ENCODE measurements at regions not wholly inside any gene's neighbourhood (a gene's known extent, or its start where the extent isn't known, plus 50 kb on each side); places are given as distances from the start of the nearest gene placed in this dataset.

DNA sequence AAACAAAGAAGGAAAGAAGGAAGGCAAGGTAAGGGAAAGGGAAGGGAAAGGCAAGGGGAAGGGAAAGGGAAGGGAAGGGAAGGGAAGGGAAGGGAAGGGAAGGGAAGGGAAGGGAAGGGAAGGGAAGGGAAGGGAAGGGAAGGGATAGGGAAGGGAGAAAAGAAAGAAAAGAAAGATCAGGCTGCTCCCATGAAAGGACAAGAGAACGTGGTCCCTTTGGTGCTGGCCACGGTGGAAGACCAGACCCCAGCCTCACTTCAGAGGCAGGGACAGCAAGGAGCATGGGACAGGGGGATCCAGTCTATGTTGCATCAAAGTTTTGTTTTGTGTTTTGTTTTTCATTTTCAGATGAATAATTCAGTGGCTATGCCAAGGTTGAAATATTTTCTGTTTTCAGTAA, 111.4 kb upstream of the IGF1R start:
- H3K36me3 ChIP-seq (ENCODE audit: control insufficient read depth in 5 of 5, insufficient read depth in 5 of 5, low read length in 5 of 5) = no peaks in the 10 kb centered on the region
- H3K9me3 ChIP-seq (ENCODE audit: control insufficient read depth in 5 of 5, low read length in 5 of 5) = no peaks in the 10 kb centered on the region
- no peaks in the 10 kb centered on the region for H3K4me1 ChIP-seq (ENCODE audit: control insufficient read depth in 5 of 5, insufficient read depth in 5 of 5, low read length in 5 of 5)
- H3K27ac ChIP-seq (ENCODE audit: low read depth, low read length) = no peak overlapping the region
- H3K4me3 ChIP-seq (ENCODE audit: low read depth in 1 of 5, low read length in 5 of 5) = no peak overlapping the region
- H3K27me3 ChIP-seq (ENCODE audit: control insufficient read depth in 5 of 5, insufficient read depth in 4 of 5, low read length in 5 of 5) = peaks cover 0 to 12% (median 5%) of the 10 kb centered on the region in 5 donors
- H3K9ac ChIP-seq (ENCODE audit: low read length in 5 of 5) = no peak overlapping the region

GRCh38 chr15:98537516-98538060, 110.8 kb upstream of the IGF1R start:
- no peak overlapping the region for H3K4me3 ChIP-seq (ENCODE audit: low read depth in 1 of 5, low read length in 5 of 5)
- H3K9ac ChIP-seq (ENCODE audit: low read length in 5 of 5) = no peak overlapping the region
- H3K36me3 ChIP-seq (ENCODE audit: control insufficient read depth in 5 of 5, insufficient read depth in 5 of 5, low read length in 5 of 5) = no peaks in the 10 kb centered on the region
- H3K27ac ChIP-seq (ENCODE audit: low read depth, low read length) = no peak overlapping the region
- H3K9me3 ChIP-seq (ENCODE audit: control insufficient read depth in 5 of 5, low read length in 5 of 5) = no peaks in the 10 kb centered on the region
- H3K4me1 ChIP-seq (ENCODE audit: control insufficient read depth in 5 of 5, insufficient read depth in 5 of 5, low read length in 5 of 5) = no peaks in the 10 kb centered on the region
- peaks cover 0 to 12% (median 5%) of the 10 kb centered on the region in 5 donors for H3K27me3 ChIP-seq (ENCODE audit: control insufficient read depth in 5 of 5, insufficient read depth in 4 of 5, low read length in 5 of 5)

- no peaks in the 10 kb centered on the region for H3K4me1 ChIP-seq (ENCODE audit: control insufficient read depth in 5 of 5, insufficient read depth in 5 of 5, low read length in 5 of 5)
- H3K9me3 ChIP-seq (ENCODE audit: control insufficient read depth in 5 of 5, low read length in 5 of 5) = no peaks in the 10 kb centered on the region
- H3K9ac ChIP-seq (ENCODE audit: low read length in 5 of 5) = no peak overlapping the region
- H3K4me3 ChIP-seq (ENCODE audit: low read depth in 1 of 5, low read length in 5 of 5) = no peak overlapping the region
- no peaks in the 10 kb centered on the region for H3K36me3 ChIP-seq (ENCODE audit: control insufficient read depth in 5 of 5, insufficient read depth in 5 of 5, low read length in 5 of 5)
- peaks cover 0 to 12% (median 5%) of the 10 kb centered on the region in 5 donors for H3K27me3 ChIP-seq (ENCODE audit: control insufficient read depth in 5 of 5, insufficient read depth in 4 of 5, low read length in 5 of 5)
- H3K27ac ChIP-seq (ENCODE audit: low read depth, low read length) = no peak overlapping the region
Observed at GRCh38 chr15:98541519-98541918, 106.8 kb upstream of the IGF1R start.

- Histone ChIP-seq H3K9ac (ENCODE audit: low read length in 5 of 5) (no peak overlapping the region), H3K4me1 (ENCODE audit: control insufficient read depth in 5 of 5, insufficient read depth in 5 of 5, low read length in 5 of 5) (peaks cover 0 to 9% (median 6%) of the 10 kb centered on the region in 5 donors), H3K36me3 (ENCODE audit: control insufficient read depth in 5 of 5, insufficient read depth in 5 of 5, low read length in 5 of 5) (no peaks in the 10 kb centered on the region), H3K4me3 (ENCODE audit: low read depth in 1 of 5, low read length in 5 of 5) (no peak overlapping the region), H3K9me3 (ENCODE audit: control insufficient read depth in 5 of 5, low read length in 5 of 5) (no peaks in the 10 kb centered on the region), H3K27ac (ENCODE audit: low read depth, low read length) (no peak overlapping the region), H3K27me3 (ENCODE audit: control insufficient read depth in 5 of 5, insufficient read depth in 4 of 5, low read length in 5 of 5) (peaks cover 0 to 7% (median 0%) of the 10 kb centered on the region in 5 donors)
Observed at GRCh38 chr15:98543237-98543636, 105.1 kb upstream of the IGF1R start.

- H3K4me1 ChIP-seq (ENCODE audit: control insufficient read depth in 5 of 5, insufficient read depth in 5 of 5, low read length in 5 of 5) = peaks cover 2 to 19% (median 16%) of the 10 kb centered on the region in 5 donors
- H3K27me3 ChIP-seq (ENCODE audit: control insufficient read depth in 5 of 5, insufficient read depth in 4 of 5, low read length in 5 of 5) = peaks cover 0 to 6% (median 2%) of the 10 kb centered on the region in 5 donors
- no peak overlapping the region for H3K4me3 ChIP-seq (ENCODE audit: low read depth in 1 of 5, low read length in 5 of 5)
- no peak overlapping the region for H3K27ac ChIP-seq (ENCODE audit: low read depth, low read length)
- H3K9me3 ChIP-seq (ENCODE audit: control insufficient read depth in 5 of 5, low read length in 5 of 5) = no peaks in the 10 kb centered on the region
- H3K9ac ChIP-seq (ENCODE audit: low read length in 5 of 5) = no peak overlapping the region
- no peaks in the 10 kb centered on the region for H3K36me3 ChIP-seq (ENCODE audit: control insufficient read depth in 5 of 5, insufficient read depth in 5 of 5, low read length in 5 of 5)
Observed at GRCh38 chr15:98546329-98546728, 102.0 kb upstream of the IGF1R start.

DNA sequence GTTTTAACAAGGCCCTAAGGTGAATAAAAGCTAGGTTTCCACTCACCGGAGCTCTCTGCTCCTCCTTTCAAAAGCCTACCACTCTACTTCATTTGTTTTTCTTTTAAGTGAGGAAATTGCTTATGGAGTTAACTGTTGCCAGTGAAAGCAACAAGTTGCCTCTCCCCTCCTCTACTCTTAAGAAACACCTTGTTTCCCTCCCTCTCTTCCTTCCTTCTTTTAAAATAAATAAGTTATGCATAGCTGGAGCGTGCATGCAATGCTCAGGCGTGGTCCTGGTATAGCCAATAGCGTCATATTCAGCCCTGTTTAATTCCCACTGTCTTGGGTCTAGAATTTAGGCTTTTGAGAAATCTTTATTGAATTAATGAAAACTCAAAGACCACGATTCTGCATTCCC, 101.1 kb upstream of the IGF1R start:
- no peak overlapping the region for H3K4me3 ChIP-seq (ENCODE audit: low read depth in 1 of 5, low read length in 5 of 5)
- no peak overlapping the region for H3K27ac ChIP-seq (ENCODE audit: low read depth, low read length)
- H3K36me3 ChIP-seq (ENCODE audit: control insufficient read depth in 5 of 5, insufficient read depth in 5 of 5, low read length in 5 of 5) = no peaks in the 10 kb centered on the region
- peaks cover 0 to 6% (median 2%) of the 10 kb centered on the region in 5 donors for H3K27me3 ChIP-seq (ENCODE audit: control insufficient read depth in 5 of 5, insufficient read depth in 4 of 5, low read length in 5 of 5)
- H3K4me1 ChIP-seq (ENCODE audit: control insufficient read depth in 5 of 5, insufficient read depth in 5 of 5, low read length in 5 of 5) = peaks cover 2 to 19% (median 16%) of the 10 kb centered on the region in 5 donors
- H3K9me3 ChIP-seq (ENCODE audit: control insufficient read depth in 5 of 5, low read length in 5 of 5) = no peaks in the 10 kb centered on the region
- no peak overlapping the region for H3K9ac ChIP-seq (ENCODE audit: low read length in 5 of 5)

GRCh38 chr15:98547741-98548138, 100.6 kb upstream of the IGF1R start:
- no peak overlapping the region for H3K9ac ChIP-seq (ENCODE audit: low read length in 5 of 5)
- no peaks in the 10 kb centered on the region for H3K36me3 ChIP-seq (ENCODE audit: control insufficient read depth in 5 of 5, insufficient read depth in 5 of 5, low read length in 5 of 5)
- H3K4me3 ChIP-seq (ENCODE audit: low read depth in 1 of 5, low read length in 5 of 5) = peak overlapping the region; percentile 59 to 71 (median 62)
- peak overlapping the region; percentile 23 for H3K27ac ChIP-seq (ENCODE audit: low read depth, low read length)
- H3K9me3 ChIP-seq (ENCODE audit: control insufficient read depth in 5 of 5, low read length in 5 of 5) = no peaks in the 10 kb centered on the region
- peaks cover 0 to 6% (median 2%) of the 10 kb centered on the region in 5 donors for H3K27me3 ChIP-seq (ENCODE audit: control insufficient read depth in 5 of 5, insufficient read depth in 4 of 5, low read length in 5 of 5)
- H3K4me1 ChIP-seq (ENCODE audit: control insufficient read depth in 5 of 5, insufficient read depth in 5 of 5, low read length in 5 of 5) = peaks cover 2 to 19% (median 16%) of the 10 kb centered on the region in 5 donors

DNA sequence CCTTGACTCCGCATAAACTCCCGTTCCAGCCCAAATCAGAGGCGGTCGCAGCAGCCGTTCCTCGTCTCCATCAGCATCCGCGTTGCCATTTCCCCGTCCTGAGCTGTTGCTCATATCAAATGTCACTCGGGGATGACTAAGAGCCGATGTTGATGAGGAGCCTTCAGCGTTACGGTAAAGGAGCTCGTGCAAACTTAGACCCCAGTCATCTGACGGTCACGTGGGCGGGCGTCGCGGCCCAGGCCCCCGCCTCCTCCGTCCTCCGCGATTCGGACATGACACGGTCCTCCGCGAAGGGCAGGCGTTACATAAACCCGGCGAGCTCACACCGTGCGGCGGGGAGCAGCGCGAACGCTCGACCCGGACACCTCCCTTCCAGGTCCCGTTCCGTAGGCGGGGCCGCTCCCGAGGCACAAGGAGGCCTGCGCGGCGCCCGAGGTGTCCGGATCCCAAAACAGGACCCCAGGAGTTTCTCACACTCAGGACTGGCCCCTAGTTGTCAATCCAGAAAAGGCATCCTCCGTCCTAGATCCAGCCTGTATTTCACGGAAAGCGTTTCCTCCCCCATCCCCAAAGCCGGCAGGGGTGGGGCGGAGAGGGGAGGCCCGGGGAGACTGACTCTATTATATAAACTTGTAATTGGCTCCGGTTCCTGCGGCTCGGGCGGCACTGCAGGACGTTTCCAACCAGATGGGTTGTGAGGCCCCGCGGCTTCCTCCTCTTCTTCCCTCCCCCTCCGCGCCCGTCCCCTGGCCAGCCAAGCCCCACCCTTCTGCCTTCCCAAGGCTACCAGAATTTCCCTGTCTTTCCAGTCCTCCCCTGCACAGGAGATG, 100.0 kb upstream of the IGF1R start:
- Histone ChIP-seq H3K36me3 (ENCODE audit: control insufficient read depth in 5 of 5, insufficient read depth in 5 of 5, low read length in 5 of 5) (no peaks in the 10 kb centered on the region), H3K9ac (ENCODE audit: low read length in 5 of 5) (peak overlapping the region in 4 of 5 donors; percentile 15 to 64 (median 50)), H3K9me3 (ENCODE audit: control insufficient read depth in 5 of 5, low read length in 5 of 5) (no peaks in the 10 kb centered on the region), H3K4me1 (ENCODE audit: control insufficient read depth in 5 of 5, insufficient read depth in 5 of 5, low read length in 5 of 5) (peaks cover 2 to 19% (median 16%) of the 10 kb centered on the region in 5 donors), H3K27ac (ENCODE audit: low read depth, low read length) (peak overlapping the region; percentile 23), H3K4me3 (ENCODE audit: low read depth in 1 of 5, low read length in 5 of 5) (peak overlapping the region; percentile 59 to 71 (median 62)), H3K27me3 (ENCODE audit: control insufficient read depth in 5 of 5, insufficient read depth in 4 of 5, low read length in 5 of 5) (peaks cover 0 to 6% (median 2%) of the 10 kb centered on the region in 5 donors)

GRCh38 chr15:98549003-98549402, 99.3 kb upstream of the IGF1R start:
- H3K9ac ChIP-seq (ENCODE audit: low read length in 5 of 5) = peak overlapping the region in 2 of 5 donors; percentile 12 to 37
- H3K27ac ChIP-seq (ENCODE audit: low read depth, low read length) = peak overlapping the region; percentile 23
- peaks cover 2 to 19% (median 16%) of the 10 kb centered on the region in 5 donors for H3K4me1 ChIP-seq (ENCODE audit: control insufficient read depth in 5 of 5, insufficient read depth in 5 of 5, low read length in 5 of 5)
- H3K4me3 ChIP-seq (ENCODE audit: low read depth in 1 of 5, low read length in 5 of 5) = peak overlapping the region in 4 of 5 donors; percentile 59 to 71 (median 62)
- H3K36me3 ChIP-seq (ENCODE audit: control insufficient read depth in 5 of 5, insufficient read depth in 5 of 5, low read length in 5 of 5) = no peaks in the 10 kb centered on the region
- H3K27me3 ChIP-seq (ENCODE audit: control insufficient read depth in 5 of 5, insufficient read depth in 4 of 5, low read length in 5 of 5) = peaks cover 0 to 6% (median 2%) of the 10 kb centered on the region in 5 donors
- no peaks in the 10 kb centered on the region for H3K9me3 ChIP-seq (ENCODE audit: control insufficient read depth in 5 of 5, low read length in 5 of 5)

GRCh38 chr15:98549741-98550140, 98.6 kb upstream of the IGF1R start:
- H3K9me3 ChIP-seq (ENCODE audit: control insufficient read depth in 5 of 5, low read length in 5 of 5) = no peaks in the 10 kb centered on the region
- H3K36me3 ChIP-seq (ENCODE audit: control insufficient read depth in 5 of 5, insufficient read depth in 5 of 5, low read length in 5 of 5) = no peaks in the 10 kb centered on the region
- H3K4me3 ChIP-seq (ENCODE audit: low read depth in 1 of 5, low read length in 5 of 5) = no peak overlapping the region
- peaks cover 0 to 6% (median 2%) of the 10 kb centered on the region in 5 donors for H3K27me3 ChIP-seq (ENCODE audit: control insufficient read depth in 5 of 5, insufficient read depth in 4 of 5, low read length in 5 of 5)
- peaks cover 2 to 20% (median 16%) of the 10 kb centered on the region in 5 donors for H3K4me1 ChIP-seq (ENCODE audit: control insufficient read depth in 5 of 5, insufficient read depth in 5 of 5, low read length in 5 of 5)
- no peak overlapping the region for H3K9ac ChIP-seq (ENCODE audit: low read length in 5 of 5)
- H3K27ac ChIP-seq (ENCODE audit: low read depth, low read length) = no peak overlapping the region
